Colonic mucosa (tissue), 4 donors: ENCODE measurements at regions not wholly inside any gene's neighbourhood (a gene's known extent, or its start where the extent isn't known, plus 50 kb on each side); places are given as distances from the start of the nearest gene placed in this dataset.

Experiments
- DNase-seq: peaks from one replicate; pipeline ENCODE4 v3.0.0-alpha.2; 2020
- H3K27ac ChIP-seq: fragments of 200-600 bp; one replicate; pipeline ENCODE4 v1.8.0; 2021
- H3K27me3 ChIP-seq: fragments of 200-600 bp; one replicate; pipeline ENCODE4 v1.8.0; 2021
- H3K36me3 ChIP-seq: fragments of 200-600 bp; one replicate; pipeline ENCODE4 v1.8.0; 2021
- H3K4me1 ChIP-seq: fragments of 200-600 bp; one replicate; pipeline ENCODE4 v1.8.0; 2021; ENCODE audit warnings: mild to moderate bottlenecking
- H3K4me3 ChIP-seq: fragments of 200-600 bp; one replicate; pipeline ENCODE4 v1.8.0; 2021
- H3K9ac ChIP-seq, 2 donors: one replicate each; pipeline ENCODE4 v1.7.0; 2013; ENCODE audit warnings: control low read depth in 2 of 2, low read depth in 2 of 2, low read length in 2 of 2
- H3K9me3 ChIP-seq: fragments of 200-600 bp; one replicate; pipeline ENCODE4 v1.8.0; 2021
- intact Hi-C: fragments of 100-400 bp; cut with DNase I; formaldehyde crosslinking; loops from one replicate; pipeline ENCODE4 v1.14.1; 2022
- TF ChIP-seq, protein P1 (sequence below): fragments of 200-600 bp; IDR thresholded peaks from one replicate; pipeline ENCODE4 v1.8.0; 2022; ENCODE audit warnings: antibody characterized with exemption, mild to moderate bottlenecking
- donor health status: healthy.
- donor health status: DM: no; HTN: no; CAD: no.
- donor health status: DM: no; HTN: no; CAD: no.

- intact Hi-C loops: no loop called here
Observed at GRCh38 chr15:29563112-29563511, 259.2 kb downstream of the TJP1 start.

DNA sequence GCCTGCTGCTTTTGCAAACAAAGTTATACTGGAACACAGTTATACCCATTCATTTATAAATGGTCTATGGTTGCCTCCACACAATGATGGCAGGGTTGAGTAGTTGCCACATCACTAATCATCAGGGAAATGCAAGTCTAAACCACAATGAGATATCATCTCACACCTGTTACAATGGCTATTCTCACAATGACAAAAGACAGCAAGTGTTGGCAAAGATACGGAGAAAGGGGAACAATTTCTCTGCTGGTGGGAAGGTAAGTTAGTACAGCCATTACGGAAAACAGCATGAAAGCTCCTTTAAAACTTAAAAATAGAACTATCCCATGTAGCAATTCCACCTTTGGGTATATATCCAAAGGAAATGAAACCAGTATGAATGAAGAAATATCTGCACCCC lies 261.4 kb downstream of the TJP1 start:
- no peaks in the 10 kb centered on the region for H3K4me1 ChIP-seq
- intact Hi-C loops: no loop called here
- H3K27ac ChIP-seq: no peak overlapping the region
- H3K9me3 ChIP-seq: no peaks in the 10 kb centered on the region
- TF ChIP-seq, protein P1, sequence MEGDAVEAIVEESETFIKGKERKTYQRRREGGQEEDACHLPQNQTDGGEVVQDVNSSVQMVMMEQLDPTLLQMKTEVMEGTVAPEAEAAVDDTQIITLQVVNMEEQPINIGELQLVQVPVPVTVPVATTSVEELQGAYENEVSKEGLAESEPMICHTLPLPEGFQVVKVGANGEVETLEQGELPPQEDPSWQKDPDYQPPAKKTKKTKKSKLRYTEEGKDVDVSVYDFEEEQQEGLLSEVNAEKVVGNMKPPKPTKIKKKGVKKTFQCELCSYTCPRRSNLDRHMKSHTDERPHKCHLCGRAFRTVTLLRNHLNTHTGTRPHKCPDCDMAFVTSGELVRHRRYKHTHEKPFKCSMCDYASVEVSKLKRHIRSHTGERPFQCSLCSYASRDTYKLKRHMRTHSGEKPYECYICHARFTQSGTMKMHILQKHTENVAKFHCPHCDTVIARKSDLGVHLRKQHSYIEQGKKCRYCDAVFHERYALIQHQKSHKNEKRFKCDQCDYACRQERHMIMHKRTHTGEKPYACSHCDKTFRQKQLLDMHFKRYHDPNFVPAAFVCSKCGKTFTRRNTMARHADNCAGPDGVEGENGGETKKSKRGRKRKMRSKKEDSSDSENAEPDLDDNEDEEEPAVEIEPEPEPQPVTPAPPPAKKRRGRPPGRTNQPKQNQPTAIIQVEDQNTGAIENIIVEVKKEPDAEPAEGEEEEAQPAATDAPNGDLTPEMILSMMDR: no peak
- no peak overlapping the region for H3K9ac ChIP-seq
- H3K27me3 ChIP-seq: no peaks in the 10 kb centered on the region
- no peak for DNase-seq
- no peak overlapping the region for H3K4me3 ChIP-seq
- no peaks in the 10 kb centered on the region for H3K36me3 ChIP-seq

More at GRCh38 chr15:29563112-29563511, 259.2 kb downstream of the TJP1 start:
- no peak overlapping the region for H3K27ac ChIP-seq
- TF ChIP-seq, protein P1: no peak
- no peaks in the 10 kb centered on the region for H3K36me3 ChIP-seq
- no peaks in the 10 kb centered on the region for H3K4me1 ChIP-seq
- H3K4me3 ChIP-seq: no peak overlapping the region
- DNase-seq: no peak
- no peak overlapping the region for H3K9ac ChIP-seq
- H3K9me3 ChIP-seq: no peaks in the 10 kb centered on the region
- H3K27me3 ChIP-seq: no peaks in the 10 kb centered on the region

DNA sequence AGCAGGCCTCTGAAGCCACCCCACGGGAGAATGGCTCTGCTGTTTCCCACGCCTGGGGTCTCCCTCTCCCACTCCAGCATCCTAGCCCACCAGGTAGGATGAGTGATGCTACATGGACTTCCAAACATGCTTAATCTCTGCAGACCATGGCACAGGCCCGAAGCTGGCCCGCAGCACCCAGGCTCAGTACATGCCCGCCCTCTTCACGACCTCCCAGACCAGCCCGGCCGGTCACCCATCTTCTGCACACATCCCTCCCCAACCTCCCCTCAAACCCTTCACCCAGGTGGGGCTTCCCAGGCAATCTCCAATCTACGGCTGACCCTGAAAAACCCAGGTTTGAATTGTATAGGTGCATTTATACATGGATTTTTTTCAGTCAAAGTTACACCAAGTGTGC lies 264.0 kb downstream of the TJP1 start:
- Histone ChIP-seq H3K9me3 (no peaks in the 10 kb centered on the region), H3K36me3 (no peaks in the 10 kb centered on the region), H3K27ac (no peak overlapping the region), H3K4me3 (no peak overlapping the region), H3K9ac (no peak overlapping the region), H3K4me1 (no peaks in the 10 kb centered on the region), H3K27me3 (no peaks in the 10 kb centered on the region)
- TF ChIP-seq, protein P1: no peak
- intact Hi-C loops: no loop called here
- no peak for DNase-seq

GRCh38 chr15:29557171-29557570 lies 265.1 kb downstream of the TJP1 start:
- intact Hi-C loops: no loop called here
- H3K4me1 ChIP-seq: no peaks in the 10 kb centered on the region

DNA sequence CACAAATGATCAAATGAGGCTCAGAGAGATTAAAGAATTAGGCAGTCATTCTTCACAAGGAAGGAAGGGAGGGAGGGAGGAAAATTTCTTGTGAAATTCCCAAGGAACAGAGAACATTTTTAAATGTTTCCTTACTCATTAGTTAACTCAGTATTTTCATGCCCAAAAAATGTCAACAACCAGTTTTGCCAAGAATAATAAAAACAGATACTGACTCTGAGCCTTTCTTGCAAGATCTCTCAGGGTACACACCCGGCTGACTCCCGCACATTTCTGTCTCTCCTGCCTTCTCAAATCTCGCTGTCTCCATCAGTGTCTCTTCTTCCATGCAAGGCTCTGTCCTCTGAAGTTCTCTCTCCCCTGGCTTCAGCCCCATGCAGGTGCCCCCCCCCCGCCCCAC lies 265.9 kb downstream of the TJP1 start:
- no peaks in the 10 kb centered on the region for H3K36me3 ChIP-seq
- H3K4me1 ChIP-seq: no peaks in the 10 kb centered on the region
- no peaks in the 10 kb centered on the region for H3K27me3 ChIP-seq
- H3K4me3 ChIP-seq: no peak overlapping the region
- intact Hi-C loops: no loop called here
- no peaks in the 10 kb centered on the region for H3K9me3 ChIP-seq
- no peak overlapping the region for H3K27ac ChIP-seq
- TF ChIP-seq, protein P1: no peak
- no peak overlapping the region for H3K9ac ChIP-seq
- no peak for DNase-seq

More at GRCh38 chr15:29557171-29557570, 265.1 kb downstream of the TJP1 start:
- DNase-seq: no peak
- no peak overlapping the region for H3K9ac ChIP-seq
- H3K9me3 ChIP-seq: no peaks in the 10 kb centered on the region
- TF ChIP-seq, protein P1: no peak
- no peak overlapping the region for H3K27ac ChIP-seq
- no peaks in the 10 kb centered on the region for H3K27me3 ChIP-seq
- H3K4me3 ChIP-seq: no peak overlapping the region
- H3K36me3 ChIP-seq: no peaks in the 10 kb centered on the region

GRCh38 chr15:29554531-29554930 lies 267.7 kb downstream of the TJP1 start:
- no peaks in the 10 kb centered on the region for H3K4me1 ChIP-seq
- no peak for DNase-seq
- no peak overlapping the region for H3K9ac ChIP-seq
- no peak overlapping the region for H3K4me3 ChIP-seq
- H3K27ac ChIP-seq: no peak overlapping the region
- TF ChIP-seq, protein P1: no peak
- no peaks in the 10 kb centered on the region for H3K9me3 ChIP-seq
- intact Hi-C loops: no loop called here
- no peaks in the 10 kb centered on the region for H3K27me3 ChIP-seq
- H3K36me3 ChIP-seq: no peaks in the 10 kb centered on the region
